HEK293T (cell line): ENCODE measurements at regions not wholly inside any gene's neighbourhood (a gene's known extent, or its start where the extent isn't known, plus 50 kb on each side); places are given as distances from the start of the nearest gene placed in this dataset.

ENCODE experiments used
- BHLHE40 ChIP-seq: fragments of 450-650 bp; IDR thresholded peaks from 2 replicates; pipeline ENCODE4 v1.6.1; 2016; ENCODE audit warnings: mild to moderate bottlenecking, moderate library complexity, borderline replicate concordance
- FOXK2 ChIP-seq: fragments of 450-650 bp; IDR thresholded peaks from 2 replicates; pipeline ENCODE4 v1.6.1; 2016; ENCODE audit warnings: mild to moderate bottlenecking
- FOXM1 ChIP-seq: fragments of 450-650 bp; IDR thresholded peaks from 2 replicates; pipeline ENCODE4 v1.6.1; 2017; ENCODE audit warnings: mild to moderate bottlenecking, borderline replicate concordance
- HDGF ChIP-seq: fragments of 450-650 bp; IDR thresholded peaks from 2 replicates; pipeline ENCODE4 v1.6.1; 2017; ENCODE audit warnings: antibody characterized with exemption, borderline replicate concordance
- NFRKB ChIP-seq: fragments of 450-650 bp; IDR thresholded peaks from 2 replicates; pipeline ENCODE4 v1.6.1; 2016; ENCODE audit warnings: mild to moderate bottlenecking, moderate library complexity
- SP1 ChIP-seq: fragments of 450-650 bp; IDR thresholded peaks from 2 replicates; pipeline ENCODE4 v1.6.1; 2017
- TARDBP ChIP-seq: fragments of 450-650 bp; IDR thresholded peaks from 2 replicates; pipeline ENCODE4 v1.6.1; 2016

DNA sequence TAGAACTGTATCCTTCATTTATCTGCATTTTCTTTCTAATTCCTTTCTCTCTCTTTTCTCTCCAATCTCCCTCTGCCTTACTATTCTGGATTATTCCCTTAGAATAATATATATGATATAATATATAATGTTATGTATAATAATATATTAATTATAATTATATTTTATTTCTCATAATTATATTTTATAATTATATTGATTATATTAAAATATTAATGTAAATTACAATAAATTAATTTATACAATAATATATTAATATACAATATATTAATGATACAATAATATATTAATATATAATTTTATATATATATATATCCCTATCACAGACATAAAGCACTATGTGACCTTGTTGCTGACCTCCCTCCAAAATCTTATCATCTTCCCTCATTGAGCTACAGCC, 661.3 kb upstream of the CHORDC1 start:
- TF ChIP-seq FOXM1 (no peak), HDGF (no peak), SP1 (no peak), NFRKB (no peak), BHLHE40 (no peak), FOXK2 (no peak), TARDBP (no peak)
